HUES48 (cell line): ENCODE measurements at regions not wholly inside any gene's neighbourhood (a gene's known extent, or its start where the extent isn't known, plus 50 kb on each side); places are given as distances from the start of the nearest gene placed in this dataset.
"Not testable (repeated sequence)": the region's sequence is repeated elsewhere in the genome, so short reads cannot be mapped to it uniquely, and the experiment has no call there.

Experiments used
- H3K27ac ChIP-seq: one replicate; pipeline ENCODE4 v1.7.0; 2013; ENCODE audit warnings: low read depth, low read length, inconsistent platforms
- H3K27me3 ChIP-seq: 2 replicates; pipeline ENCODE4 v1.6.1; 2013; ENCODE audit warnings: mild to moderate bottlenecking, low read length; ENCODE audit not compliant: control insufficient read depth, insufficient read depth
- H3K36me3 ChIP-seq: 2 replicates; pipeline ENCODE4 v1.6.1; 2013; ENCODE audit warnings: low read length; ENCODE audit not compliant: control insufficient read depth, insufficient read depth
- H3K4me1 ChIP-seq: 2 replicates; pipeline ENCODE4 v1.6.1; 2013; ENCODE audit warnings: mild to moderate bottlenecking, low read length; ENCODE audit not compliant: control insufficient read depth, insufficient read depth
- H3K4me3 ChIP-seq: 2 replicates; pipeline ENCODE4 v1.5.1; 2013; ENCODE audit warnings: mild to moderate bottlenecking, low read depth, low read length
- H3K9ac ChIP-seq: 2 replicates; pipeline ENCODE4 v1.6.1; 2013; ENCODE audit warnings: mild to moderate bottlenecking, low read depth, low read length, moderate library complexity
- H3K9me3 ChIP-seq: 2 replicates; pipeline ENCODE4 v1.6.1; 2013; ENCODE audit warnings: low read length; ENCODE audit not compliant: control insufficient read depth, insufficient read depth

DNA sequence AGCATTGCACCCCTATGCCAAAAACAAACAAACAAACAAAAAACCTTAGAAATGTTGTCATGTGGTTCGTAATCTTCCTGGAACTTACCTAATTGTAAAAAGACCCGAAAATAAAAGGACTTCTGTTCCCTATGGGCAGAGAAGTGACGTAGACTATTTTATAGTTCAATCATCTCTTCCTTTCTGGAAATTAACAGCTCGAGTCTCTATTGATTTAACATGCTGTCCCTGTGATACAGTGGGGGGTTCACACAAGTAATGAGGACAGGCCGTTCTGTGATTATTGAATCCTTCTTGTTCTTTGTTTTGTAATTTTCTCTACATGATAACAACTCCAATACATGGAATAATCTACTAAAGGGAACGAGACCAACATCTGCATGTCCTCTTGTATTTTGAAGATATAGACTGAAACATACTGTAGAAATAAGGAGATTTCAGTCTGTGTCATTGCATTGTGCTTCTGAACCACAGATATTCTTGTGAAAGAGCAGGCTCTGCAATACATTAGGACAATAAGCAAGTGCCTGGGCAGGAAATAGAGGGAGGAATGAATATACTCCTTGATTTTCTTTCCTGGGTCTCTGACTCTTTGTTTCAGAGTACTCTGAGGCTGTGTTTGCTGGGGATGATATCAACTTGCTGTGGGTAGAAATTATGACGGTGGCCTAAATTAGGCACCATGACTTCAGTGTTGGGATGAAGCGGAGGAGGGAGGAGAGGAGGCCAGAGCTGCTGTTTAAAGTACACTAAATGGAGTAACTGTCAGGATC, 65.7 kb upstream of the PPM1B start:
- no peaks in the 10 kb centered on the region for H3K9me3 ChIP-seq
- H3K4me3 ChIP-seq = no peak overlapping the region
- peaks cover 5% of the 10 kb centered on the region for H3K4me1 ChIP-seq
- no peak overlapping the region for H3K9ac ChIP-seq
- H3K27ac ChIP-seq = no peak overlapping the region
- no peaks in the 10 kb centered on the region for H3K27me3 ChIP-seq
- no peaks in the 10 kb centered on the region for H3K36me3 ChIP-seq

DNA sequence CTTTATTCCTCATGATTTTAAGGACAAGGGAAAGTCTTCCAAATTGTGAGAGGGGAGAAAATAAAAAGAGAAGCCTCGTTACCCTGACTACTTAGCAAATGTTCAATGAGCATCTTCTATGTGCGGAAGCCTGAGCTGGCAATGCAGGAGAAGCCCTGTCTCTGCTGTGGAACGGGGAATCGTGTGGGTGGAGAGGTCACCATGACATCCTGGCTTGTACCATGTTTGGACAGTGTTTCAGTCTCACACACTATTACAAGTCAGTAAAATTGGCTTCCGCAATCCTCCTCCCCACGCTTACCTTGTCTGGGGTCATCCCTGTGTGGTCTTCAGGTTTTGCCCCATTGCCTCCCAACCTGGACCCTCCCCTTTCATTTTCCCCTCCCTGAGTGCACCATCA, 65.0 kb upstream of the PPM1B start:
- H3K4me3 ChIP-seq = no peak overlapping the region
- H3K27ac ChIP-seq = no peak overlapping the region
- H3K27me3 ChIP-seq = no peaks in the 10 kb centered on the region
- H3K4me1 ChIP-seq = peaks cover 5% of the 10 kb centered on the region
- no peak overlapping the region for H3K9ac ChIP-seq
- H3K9me3 ChIP-seq = no peaks in the 10 kb centered on the region
- H3K36me3 ChIP-seq = no peaks in the 10 kb centered on the region

DNA sequence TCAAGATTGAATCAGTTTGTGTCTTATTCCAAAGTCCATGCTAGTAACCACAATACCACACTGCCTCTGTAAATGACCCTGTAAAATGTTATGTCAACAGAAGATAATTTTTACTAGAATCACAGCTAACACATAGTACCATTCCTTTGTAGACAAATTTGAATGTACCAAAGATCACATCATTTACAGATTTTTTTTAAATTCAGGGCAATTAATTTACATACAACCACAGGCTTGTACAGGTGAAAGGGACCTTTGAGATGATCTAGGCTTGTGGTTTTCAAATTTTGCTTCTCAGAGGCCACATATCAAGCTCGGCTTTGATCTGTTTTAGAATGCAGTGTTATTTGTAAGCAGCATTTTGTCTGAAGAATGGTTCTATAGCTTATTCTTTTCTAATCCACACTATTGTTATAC, 63.8 kb upstream of the PPM1B start:
- Histone ChIP-seq H3K9me3 (no peaks in the 10 kb centered on the region), H3K27ac (no peak overlapping the region), H3K4me1 (peaks cover 5% of the 10 kb centered on the region), H3K27me3 (no peaks in the 10 kb centered on the region), H3K4me3 (no peak overlapping the region), H3K9ac (no peak overlapping the region), H3K36me3 (no peaks in the 10 kb centered on the region)

DNA sequence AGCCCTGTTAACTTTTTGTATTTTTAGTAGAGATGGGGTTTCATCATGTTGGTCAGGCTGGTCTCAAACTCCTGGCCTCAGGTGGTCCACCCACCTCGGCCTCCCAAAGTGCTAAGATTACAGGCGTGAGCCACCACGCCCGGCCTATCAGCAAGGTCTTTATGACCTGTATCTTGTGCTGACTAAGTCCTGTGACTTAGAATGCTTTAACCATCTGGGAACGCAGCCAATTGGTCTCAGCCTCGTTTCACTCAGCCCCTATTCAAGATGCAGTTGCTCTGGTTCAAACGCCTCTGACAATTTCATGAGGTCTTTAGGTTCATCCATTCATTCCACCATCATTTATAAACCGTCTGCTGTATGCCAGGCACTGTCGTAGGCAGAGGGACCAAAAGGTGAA, 62.2 kb upstream of the PPM1B start:
- not testable (repeated sequence) for H3K4me1 ChIP-seq, H3K27me3 ChIP-seq, H3K4me3 ChIP-seq, H3K9me3 ChIP-seq, H3K27ac ChIP-seq, H3K9ac ChIP-seq, H3K36me3 ChIP-seq

DNA sequence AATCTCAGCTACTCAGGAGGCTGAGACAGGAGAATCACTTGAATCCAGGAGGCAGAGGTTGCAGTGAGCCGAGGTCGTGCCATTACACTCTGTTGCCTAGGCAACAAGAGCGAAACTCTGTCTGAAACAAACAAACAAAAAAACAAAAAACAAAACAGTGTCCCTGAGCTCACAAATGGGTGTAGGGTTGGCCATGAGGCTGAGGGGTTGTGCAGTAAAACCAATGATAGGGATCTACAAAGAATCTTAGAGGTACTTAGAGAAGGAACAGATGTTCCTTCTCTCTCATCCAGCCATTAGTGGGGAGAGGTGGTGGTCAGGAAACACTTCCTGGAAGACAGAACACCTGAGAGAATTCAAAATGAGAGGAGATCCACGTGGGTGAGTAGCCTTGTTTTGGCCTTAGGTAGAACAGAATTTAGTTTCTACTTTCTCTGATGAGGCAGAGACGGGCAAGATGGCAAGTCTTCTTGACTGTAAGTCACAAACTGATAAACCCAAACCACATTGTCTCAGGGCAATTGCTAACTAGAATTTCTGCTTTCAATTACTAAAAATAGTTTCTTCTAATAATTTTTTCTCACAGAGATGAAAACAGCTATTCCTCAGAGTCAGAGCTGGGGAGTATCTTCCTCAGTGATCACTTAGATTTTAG, 61.5 kb upstream of the PPM1B start:
- Histone ChIP-seq H3K9ac (no peak overlapping the region), H3K27ac (no peak overlapping the region), H3K36me3 (no peaks in the 10 kb centered on the region), H3K27me3 (no peaks in the 10 kb centered on the region), H3K4me1 (peaks cover 5% of the 10 kb centered on the region), H3K4me3 (no peak overlapping the region), H3K9me3 (no peaks in the 10 kb centered on the region)

DNA sequence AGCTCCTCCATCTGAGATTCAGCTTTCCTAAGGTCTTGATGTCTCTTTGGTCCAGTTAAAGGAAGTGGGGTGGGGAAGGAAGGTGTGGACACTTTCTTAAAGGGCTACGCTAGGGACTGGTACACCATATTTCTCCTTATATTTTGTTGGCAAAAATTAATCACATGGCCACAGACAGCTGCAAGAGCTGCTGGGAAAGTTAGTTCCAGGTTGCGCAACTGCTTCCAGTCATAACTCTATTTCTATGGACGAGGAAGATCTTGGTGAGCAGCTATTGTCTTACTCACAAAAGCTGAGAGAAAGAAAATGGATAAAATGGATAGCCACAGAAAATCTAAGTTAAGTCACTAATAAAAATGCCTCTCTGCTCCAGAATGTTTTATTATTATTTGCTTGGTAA, 60.7 kb upstream of the PPM1B start:
- H3K9ac ChIP-seq = no peak overlapping the region
- peaks cover 1% of the 10 kb centered on the region for H3K4me1 ChIP-seq
- no peaks in the 10 kb centered on the region for H3K9me3 ChIP-seq
- H3K4me3 ChIP-seq = no peak overlapping the region
- no peaks in the 10 kb centered on the region for H3K36me3 ChIP-seq
- H3K27me3 ChIP-seq = no peaks in the 10 kb centered on the region
- H3K27ac ChIP-seq = no peak overlapping the region

DNA sequence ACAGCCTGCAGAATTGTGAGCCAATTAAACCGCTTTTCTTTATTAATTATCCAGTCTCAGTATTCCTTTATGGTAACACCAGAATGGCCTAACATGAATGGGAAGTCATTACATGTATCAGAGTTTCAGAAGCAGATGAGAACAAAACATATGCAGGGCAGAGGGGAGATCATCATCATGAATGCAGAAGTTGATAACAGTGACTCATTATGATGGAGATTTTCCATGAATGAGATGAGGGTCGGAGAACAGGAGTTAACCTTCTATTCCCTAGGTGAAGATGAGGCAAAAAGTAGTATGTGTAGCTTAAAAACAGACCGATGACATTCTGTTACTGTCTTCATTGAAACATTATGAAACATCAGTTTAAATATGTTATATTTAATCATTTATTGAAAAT, 59.5 kb upstream of the PPM1B start:
- H3K4me1 ChIP-seq = no peaks in the 10 kb centered on the region
- no peak overlapping the region for H3K27ac ChIP-seq
- H3K36me3 ChIP-seq = no peaks in the 10 kb centered on the region
- H3K4me3 ChIP-seq = no peak overlapping the region
- no peaks in the 10 kb centered on the region for H3K9me3 ChIP-seq
- H3K9ac ChIP-seq = no peak overlapping the region
- H3K27me3 ChIP-seq = no peaks in the 10 kb centered on the region

DNA sequence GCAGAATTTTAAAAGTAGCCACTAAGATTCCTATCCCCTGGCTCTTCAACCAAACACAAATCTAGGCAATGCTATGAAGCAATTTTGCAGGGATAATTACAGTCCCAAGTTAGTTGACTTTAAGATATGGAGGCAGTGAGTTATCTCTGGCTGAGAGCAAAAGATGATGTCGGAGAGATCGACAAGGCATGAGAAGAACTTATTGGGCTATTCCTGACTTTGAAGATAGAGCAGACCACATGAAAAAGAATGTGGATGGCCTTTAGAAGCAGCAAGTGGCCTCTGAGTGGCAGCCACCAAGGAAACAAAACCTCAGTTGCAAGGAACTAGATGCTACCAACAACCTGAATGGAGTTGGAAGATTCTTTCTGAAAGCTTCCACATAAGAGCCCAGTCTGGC, 58.2 kb upstream of the PPM1B start:
- Histone ChIP-seq H3K27ac (no peak overlapping the region), H3K36me3 (no peaks in the 10 kb centered on the region), H3K9ac (no peak overlapping the region), H3K27me3 (no peaks in the 10 kb centered on the region), H3K4me3 (no peak overlapping the region), H3K9me3 (no peaks in the 10 kb centered on the region), H3K4me1 (no peaks in the 10 kb centered on the region)

DNA sequence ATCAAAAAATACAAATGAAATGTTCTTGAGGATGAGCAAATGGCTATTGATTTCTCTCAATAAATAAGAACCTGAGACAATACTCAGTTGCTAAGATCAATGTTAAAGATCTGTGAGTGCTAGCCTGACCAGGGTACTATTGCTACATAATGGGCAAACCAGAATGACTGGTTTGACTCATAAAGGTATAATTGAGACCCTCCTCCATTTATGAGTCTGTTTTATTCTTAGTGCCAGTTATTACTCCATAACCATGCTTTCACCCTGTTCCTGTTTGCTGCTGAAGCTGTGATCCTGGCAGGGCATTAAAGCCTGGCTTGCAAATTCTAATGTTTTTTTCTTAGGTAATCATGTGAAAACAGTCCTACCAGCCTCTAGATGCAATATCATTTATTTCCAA, 56.6 kb upstream of the PPM1B start:
- Histone ChIP-seq H3K27ac (no peak overlapping the region), H3K36me3 (no peaks in the 10 kb centered on the region), H3K9me3 (no peaks in the 10 kb centered on the region), H3K4me1 (no peaks in the 10 kb centered on the region), H3K27me3 (no peaks in the 10 kb centered on the region), H3K4me3 (no peak overlapping the region), H3K9ac (no peak overlapping the region)

DNA sequence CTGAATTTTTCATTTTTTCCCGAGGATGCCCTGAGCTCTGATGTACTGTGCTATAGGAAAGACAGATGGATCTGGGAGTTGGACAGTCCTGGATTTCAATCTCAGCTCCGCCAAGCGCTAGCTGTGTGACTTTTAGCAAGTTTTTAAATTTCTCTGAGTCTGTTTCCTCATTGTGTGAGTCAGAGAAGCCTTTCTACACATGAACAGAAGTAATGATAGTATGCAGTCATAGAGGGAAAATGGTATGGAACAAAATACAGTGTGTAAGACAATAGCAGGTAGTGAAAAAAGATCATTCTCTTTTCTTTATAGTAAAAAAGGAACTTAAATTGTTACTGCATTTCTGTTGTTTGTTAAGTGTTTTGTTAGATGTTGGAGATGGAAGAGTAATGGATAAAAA, 52.4 kb upstream of the PPM1B start:
- no peak overlapping the region for H3K9ac ChIP-seq
- no peak overlapping the region for H3K4me3 ChIP-seq

DNA sequence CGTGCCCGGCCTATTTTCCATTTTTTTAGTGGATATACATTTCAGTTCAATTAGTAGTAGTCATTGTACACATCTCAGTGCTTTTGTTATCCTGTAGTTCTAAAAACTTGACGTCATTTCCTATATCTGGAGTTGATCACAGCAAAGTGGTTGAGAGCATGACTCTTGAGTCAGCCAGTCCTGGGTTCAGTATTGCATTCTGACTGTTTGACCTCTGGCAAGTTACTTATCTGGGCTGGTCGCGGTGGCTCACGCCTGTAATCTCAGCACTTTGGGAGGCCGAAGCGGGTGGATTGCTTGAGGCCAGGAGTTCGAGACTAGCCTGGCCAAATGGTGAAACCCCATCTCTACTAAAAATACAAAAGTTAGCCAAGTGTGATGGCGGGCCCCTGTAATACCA, 50.4 kb upstream of the PPM1B start:
- no peaks in the 10 kb centered on the region for H3K4me1 ChIP-seq
- no peaks in the 10 kb centered on the region for H3K9me3 ChIP-seq
- no peak overlapping the region for H3K9ac ChIP-seq
- no peaks in the 10 kb centered on the region for H3K36me3 ChIP-seq
- no peaks in the 10 kb centered on the region for H3K27me3 ChIP-seq
- no peak overlapping the region for H3K27ac ChIP-seq
- no peak overlapping the region for H3K4me3 ChIP-seq

More for the DNA sequence above, 52.4 kb upstream of the PPM1B start:
- Histone ChIP-seq H3K27me3 (no peaks in the 10 kb centered on the region), H3K9me3 (no peaks in the 10 kb centered on the region), H3K36me3 (no peaks in the 10 kb centered on the region), H3K4me1 (no peaks in the 10 kb centered on the region), H3K27ac (no peak overlapping the region)
